GM18519 (cell line): ENCODE measurements at regions not wholly inside any gene's neighbourhood (a gene's known extent, or its start where the extent isn't known, plus 50 kb on each side); places are given as distances from the start of the nearest gene placed in this dataset.

Experiments used
- ATAC-seq: cut with Tn5 transposase; IDR thresholded peaks from one replicate; pipeline ENCODE4 v1.9.1; 2021; ENCODE audit warnings: mild to moderate bottlenecking, moderate library complexity; ENCODE audit not compliant: unreplicated experiment, low FRiP score

GRCh38 chr2:228269351-228269750 is 87.9 kb upstream of the SPHKAP start:
- ATAC-seq, result no peak

- ATAC-seq, result no peak
Observed at GRCh38 chr2:228268756-228269155, 87.3 kb upstream of the SPHKAP start.

- no peak for ATAC-seq
Observed at GRCh38 chr2:228268301-228268700, 86.8 kb upstream of the SPHKAP start.

- ATAC-seq, result no peak
Observed at GRCh38 chr2:228263156-228263555, 81.7 kb upstream of the SPHKAP start.

- no peak for ATAC-seq
Observed at GRCh38 chr2:228261546-228261945, 80.1 kb upstream of the SPHKAP start.

- no peak for ATAC-seq
Observed at GRCh38 chr2:228257379-228257778, 75.9 kb upstream of the SPHKAP start.

GRCh38 chr2:228253752-228254151 is 72.3 kb upstream of the SPHKAP start:
- no peak for ATAC-seq

GRCh38 chr2:228247335-228247734 is 65.8 kb upstream of the SPHKAP start:
- no peak for ATAC-seq

GRCh38 chr2:228245601-228246000 is 64.1 kb upstream of the SPHKAP start:
- no peak for ATAC-seq

- no peak for ATAC-seq
Observed at GRCh38 chr2:228242591-228242990, 61.1 kb upstream of the SPHKAP start.

- no peak for ATAC-seq
Observed at GRCh38 chr2:228239907-228240561, 58.5 kb upstream of the SPHKAP start.

- no peak for ATAC-seq
Observed at GRCh38 chr2:228239207-228239906, 57.9 kb upstream of the SPHKAP start.
